ENCODE measurements at regions not wholly inside any gene's neighbourhood (a gene's known extent, or its start where the extent isn't known, plus 50 kb on each side); places are given as distances from the start of the nearest gene placed in this dataset.

GRCh38 chr18:78672862-78673446, 306.7 kb upstream of the SALL3 start:
- no peak for DNase-seq (ENCODE audit: low spot score)

- no peak for DNase-seq (ENCODE audit: low spot score)
Observed at GRCh38 chr18:78673516-78674321, 305.9 kb upstream of the SALL3 start.

- no peak for DNase-seq (ENCODE audit: low spot score)
Observed at GRCh38 chr18:78675231-78675630, 304.4 kb upstream of the SALL3 start.

GRCh38 chr18:78676622-78677482, 302.8 kb upstream of the SALL3 start:
- DNase-seq (ENCODE audit: low spot score), result no peak

GRCh38 chr18:78677483-78678317, 301.9 kb upstream of the SALL3 start:
- no peak for DNase-seq (ENCODE audit: low spot score)

GRCh38 chr18:78678318-78678695, 301.3 kb upstream of the SALL3 start:
- DNase-seq (ENCODE audit: low spot score), result no peak

GRCh38 chr18:78679031-78679430, 300.6 kb upstream of the SALL3 start:
- no peak for DNase-seq (ENCODE audit: low spot score)

GRCh38 chr18:78679613-78680260, 299.9 kb upstream of the SALL3 start:
- DNase-seq (ENCODE audit: low spot score), result no peak

GRCh38 chr18:78681396-78681795, 298.2 kb upstream of the SALL3 start:
- no peak for DNase-seq (ENCODE audit: low spot score)

GRCh38 chr18:78681934-78682333, 297.7 kb upstream of the SALL3 start:
- DNase-seq (ENCODE audit: low spot score), result no peak

- DNase-seq (ENCODE audit: low spot score), result no peak
Observed at GRCh38 chr18:78682716-78683115, 296.9 kb upstream of the SALL3 start.

GRCh38 chr18:78683191-78684010, 296.2 kb upstream of the SALL3 start:
- no peak for DNase-seq (ENCODE audit: low spot score)

GRCh38 chr18:78685250-78685979, 294.2 kb upstream of the SALL3 start:
- no peak for DNase-seq (ENCODE audit: low spot score)

- no peak for DNase-seq (ENCODE audit: low spot score)
Observed at GRCh38 chr18:78685980-78686530, 293.6 kb upstream of the SALL3 start.

GRCh38 chr18:78686976-78687685, 292.5 kb upstream of the SALL3 start:
- DNase-seq (ENCODE audit: low spot score), result no peak

- DNase-seq (ENCODE audit: low spot score), result no peak
Observed at GRCh38 chr18:78687736-78688135, 291.9 kb upstream of the SALL3 start.

- no peak for DNase-seq (ENCODE audit: low spot score)
Observed at GRCh38 chr18:78688249-78688648, 291.4 kb upstream of the SALL3 start.

- no peak for DNase-seq (ENCODE audit: low spot score)
Observed at GRCh38 chr18:78688916-78689315, 290.7 kb upstream of the SALL3 start.

Data from umbilical cord (tissue), 1 donor.